Transverse colon (tissue), 4 donors: ENCODE measurements at regions not wholly inside any gene's neighbourhood (a gene's known extent, or its start where the extent isn't known, plus 50 kb on each side); places are given as distances from the start of the nearest gene placed in this dataset.

Experiments
- EP300 ChIP-seq: sonication (generic); formaldehyde crosslinking; IDR thresholded peaks from one replicate; pipeline ENCODE4 v1.6.1; 2017; ENCODE audit warnings: antibody characterized with exemption, low read depth
- POLR2A ChIP-seq: fragments of 450-650 bp; IDR thresholded peaks from one replicate; pipeline ENCODE4 v1.6.1; 2016; ENCODE audit warnings: antibody characterized with exemption, mild to moderate bottlenecking, moderate library complexity
- POLR2AphosphoS5 ChIP-seq, 3 donors: sonication (generic); formaldehyde crosslinking; IDR thresholded peaks; one replicate each; pipeline ENCODE4 v1.6.1; 2016; ENCODE audit warnings: antibody characterized with exemption in 3 of 3
- TF ChIP-seq, protein P1 (sequence below), 5 experiments: fragments of 200-600 bp in 3 of 5; fragments of 450-650 bp in 2 of 5; sonication (generic) in 3 of 5; IDR thresholded peaks; 1 replicate in 2 of 5; 2 replicates in 3 of 5; pipeline ENCODE4 v1.5.1; 2016 to 2017; ENCODE audit warnings: antibody characterized with exemption in 5 of 5, inconsistent platforms in 3 of 5, mild to moderate bottlenecking in 2 of 5, moderate library complexity in 1 of 5

DNA sequence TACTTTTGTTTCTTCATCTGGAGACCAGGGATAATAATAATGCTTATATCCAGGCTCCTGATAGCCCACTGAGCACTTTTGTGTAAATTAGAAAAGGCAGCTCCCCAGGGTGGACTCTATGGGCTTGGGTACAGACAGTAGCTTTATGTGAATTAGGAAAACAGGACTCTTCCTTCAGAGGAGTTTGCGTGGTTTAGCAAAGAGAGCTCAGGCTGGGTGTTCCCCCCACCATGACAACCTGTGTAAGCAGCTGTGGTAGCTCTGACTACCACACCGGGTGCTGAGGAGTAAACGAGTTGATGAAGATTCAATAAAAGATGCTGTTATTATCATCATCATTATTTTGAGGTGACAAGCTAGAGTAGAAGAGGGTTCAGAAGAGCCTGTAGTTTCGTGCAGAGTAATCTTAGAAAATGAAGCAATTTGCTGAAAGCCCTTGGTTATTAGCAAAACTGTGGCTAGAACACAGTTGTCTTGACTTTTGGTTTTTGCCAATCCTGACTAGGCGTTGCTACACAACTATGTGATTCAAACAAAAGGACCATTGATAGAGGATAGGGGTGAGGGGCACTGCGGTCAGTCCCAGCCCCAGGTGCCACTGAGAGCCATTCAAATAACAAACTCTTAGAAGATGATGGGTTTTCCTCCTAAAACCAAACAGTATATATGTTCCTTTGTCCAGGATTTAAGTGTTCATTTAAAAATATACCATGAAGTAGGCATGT lies 60.6 kb upstream of the LIMCH1 start:
- TF ChIP-seq POLR2AphosphoS5 (IDR thresholded peaks at IDR 0.05) (no peak), EP300 (no peak), POLR2A (no peak)
- TF ChIP-seq, protein P1, sequence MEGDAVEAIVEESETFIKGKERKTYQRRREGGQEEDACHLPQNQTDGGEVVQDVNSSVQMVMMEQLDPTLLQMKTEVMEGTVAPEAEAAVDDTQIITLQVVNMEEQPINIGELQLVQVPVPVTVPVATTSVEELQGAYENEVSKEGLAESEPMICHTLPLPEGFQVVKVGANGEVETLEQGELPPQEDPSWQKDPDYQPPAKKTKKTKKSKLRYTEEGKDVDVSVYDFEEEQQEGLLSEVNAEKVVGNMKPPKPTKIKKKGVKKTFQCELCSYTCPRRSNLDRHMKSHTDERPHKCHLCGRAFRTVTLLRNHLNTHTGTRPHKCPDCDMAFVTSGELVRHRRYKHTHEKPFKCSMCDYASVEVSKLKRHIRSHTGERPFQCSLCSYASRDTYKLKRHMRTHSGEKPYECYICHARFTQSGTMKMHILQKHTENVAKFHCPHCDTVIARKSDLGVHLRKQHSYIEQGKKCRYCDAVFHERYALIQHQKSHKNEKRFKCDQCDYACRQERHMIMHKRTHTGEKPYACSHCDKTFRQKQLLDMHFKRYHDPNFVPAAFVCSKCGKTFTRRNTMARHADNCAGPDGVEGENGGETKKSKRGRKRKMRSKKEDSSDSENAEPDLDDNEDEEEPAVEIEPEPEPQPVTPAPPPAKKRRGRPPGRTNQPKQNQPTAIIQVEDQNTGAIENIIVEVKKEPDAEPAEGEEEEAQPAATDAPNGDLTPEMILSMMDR (IDR thresholded peaks at IDR 0.05) = no peak
